Gastrocnemius medialis (tissue), 4 donors: ENCODE measurements at regions not wholly inside any gene's neighbourhood (a gene's known extent, or its start where the extent isn't known, plus 50 kb on each side); places are given as distances from the start of the nearest gene placed in this dataset.
"Not testable (repeated sequence)": the region's sequence is repeated elsewhere in the genome, so short reads cannot be mapped to it uniquely, and the experiment has no call there.

Source experiments
- ATAC-seq, 2 donors: fragments of 150-250 bp; one replicate each; pipeline ENCODE4 v1.9.1; 2016
- DNase-seq, 2 donors: peaks; one replicate each; pipeline ENCODE4 v3.0.0-alpha.2; 2019
- H3K27ac ChIP-seq, 4 donors: fragments of 200-600 bp; sonication (generic); 1 replicate in 1 of 4; 2 replicates in 3 of 4; pipeline ENCODE4 v1.5.1; 2016 to 2018; ENCODE audit warnings: mild to moderate bottlenecking in 2 of 4, moderate library complexity in 1 of 4
- H3K27me3 ChIP-seq, 3 donors: fragments of 200-600 bp; sonication (generic) in 2 of 3; 1 replicate in 1 of 3; 2 replicates in 2 of 3; pipeline versions ENCODE4 v1.5.1 to v1.6.0; 2016 to 2019; ENCODE audit warnings: mild to moderate bottlenecking in 1 of 3, moderate library complexity in 1 of 3
- H3K36me3 ChIP-seq, 2 donors: fragments of 200-600 bp; sonication (generic) in 1 of 2; one replicate each; pipeline ENCODE4 v1.5.1; 2017 to 2018
- H3K4me1 ChIP-seq, 2 donors: fragments of 200-600 bp; sonication (generic) in 1 of 2; one replicate each; pipeline ENCODE4 v1.5.1; 2016 to 2017; ENCODE audit warnings: mild to moderate bottlenecking in 2 of 2
- H3K4me3 ChIP-seq, 4 donors: fragments of 200-600 bp; sonication (generic) in 3 of 4; 1 replicate in 1 of 4; 2 replicates in 3 of 4; pipeline ENCODE4 v1.5.1; 2016 to 2019; ENCODE audit warnings: mild to moderate bottlenecking in 2 of 4
- H3K9me3 ChIP-seq, 3 donors: fragments of 200-600 bp; sonication (generic) in 2 of 3; 1 replicate in 1 of 3; 2 replicates in 2 of 3; pipeline ENCODE4 v1.5.1; 2016 to 2019
- in situ Hi-C, 4 donors: fragments of 200-750 bp; cut with MboI; loops; one replicate each; pipeline versions ENCODE4 v1.15.0 to v1.8.0; 2017; ENCODE audit warnings: low sequenced_read_pairs in 4 of 4
- intact Hi-C: fragments of 100-400 bp; cut with DNase I; formaldehyde crosslinking; loops from one replicate; pipeline ENCODE4 v1.15.1; 2023; ENCODE audit warnings: low total_unique reads

DNA sequence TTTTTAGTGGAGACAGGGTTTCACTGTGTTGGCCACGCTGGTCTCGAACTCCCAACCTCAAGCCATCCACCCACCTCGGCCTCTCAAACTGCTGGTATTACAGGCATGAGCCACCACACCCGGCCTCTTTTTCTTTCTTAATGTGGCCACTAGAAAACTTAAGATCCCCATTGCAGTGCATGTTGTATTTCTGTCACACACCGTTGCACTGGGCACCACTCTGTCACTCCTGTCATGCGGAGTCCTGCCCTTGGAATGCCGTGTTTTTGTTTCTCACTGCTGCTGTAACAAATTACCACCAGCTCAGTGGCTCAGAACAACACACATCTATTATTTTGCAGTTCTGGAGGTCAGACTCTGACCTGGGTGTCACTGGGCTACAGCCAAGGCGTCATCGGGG, 178.9 kb downstream of the TRIM43 start:
- intact Hi-C loops, H3K9me3 ChIP-seq, H3K27me3 ChIP-seq, ATAC-seq, H3K27ac ChIP-seq, H3K36me3 ChIP-seq, DNase-seq, in situ Hi-C loops, H3K4me1 ChIP-seq, H3K4me3 ChIP-seq: not testable (repeated sequence)

DNA sequence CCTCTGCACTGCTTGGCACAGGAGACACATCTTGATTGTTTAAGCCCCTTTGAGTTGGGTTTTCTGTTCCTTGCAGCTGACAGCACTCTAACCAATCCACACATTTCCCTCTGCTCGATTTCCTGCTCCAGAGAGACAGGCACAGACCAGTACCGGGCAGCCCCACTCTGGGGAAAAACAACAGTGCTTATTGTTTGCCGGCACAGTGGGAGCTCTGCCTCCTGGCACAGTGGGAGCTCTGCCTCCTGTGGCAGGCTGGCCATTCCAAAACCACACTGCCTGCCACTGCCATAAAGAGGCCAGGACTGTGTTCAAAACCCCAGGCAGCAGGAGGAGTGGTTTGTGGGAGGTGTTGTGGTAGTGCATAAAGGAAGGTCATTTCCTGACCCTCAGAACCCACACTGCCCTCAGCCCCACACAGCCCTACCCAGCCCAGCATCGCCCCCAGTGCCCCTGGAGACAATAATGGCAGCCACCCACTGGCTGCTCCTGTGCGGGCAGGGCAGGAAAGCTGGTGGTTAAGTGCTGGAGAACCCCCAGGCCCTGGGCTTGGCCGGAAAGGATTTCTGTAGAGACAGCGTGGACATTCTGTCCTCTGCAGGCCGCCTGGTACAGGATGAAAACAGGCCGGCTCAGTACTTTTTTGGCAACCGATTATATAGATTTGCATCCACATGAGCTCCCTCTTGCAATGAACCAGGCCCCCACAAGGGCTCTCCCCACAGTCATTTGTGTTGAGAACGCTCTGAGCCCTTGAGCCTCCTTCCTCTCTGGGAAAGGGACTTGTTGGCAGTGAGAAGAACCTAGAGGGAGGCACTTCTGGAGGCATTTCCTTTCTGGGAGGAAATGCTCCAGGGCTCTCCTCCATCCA, 182.8 kb downstream of the TRIM43 start:
- H3K27me3 ChIP-seq, in situ Hi-C loops, intact Hi-C loops, H3K36me3 ChIP-seq, ATAC-seq, H3K4me3 ChIP-seq, H3K27ac ChIP-seq, H3K4me1 ChIP-seq, H3K9me3 ChIP-seq, DNase-seq: not testable (repeated sequence)

DNA sequence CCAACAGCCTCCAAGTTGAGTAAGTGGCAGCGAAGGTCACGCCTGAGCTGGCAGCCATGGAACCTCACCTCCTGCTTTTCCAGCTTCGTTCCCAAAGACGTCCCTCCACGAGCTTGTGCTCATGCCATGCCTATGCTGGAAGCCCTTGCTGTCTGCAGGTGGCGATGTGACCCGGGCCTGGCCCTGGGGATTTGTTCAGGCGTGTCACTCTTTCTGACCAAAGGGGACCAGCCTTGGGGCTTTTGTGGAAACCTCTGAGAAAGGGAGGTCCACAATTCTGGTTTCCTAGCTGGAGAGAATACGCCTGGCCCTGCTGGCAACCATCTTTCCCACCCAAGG, 183.4 kb downstream of the TRIM43 start:
- DNase-seq, H3K36me3 ChIP-seq, intact Hi-C loops, H3K27me3 ChIP-seq, in situ Hi-C loops, H3K4me1 ChIP-seq, H3K4me3 ChIP-seq, H3K9me3 ChIP-seq, H3K27ac ChIP-seq, ATAC-seq: not testable (repeated sequence)
